A549 (cell line): ENCODE measurements at regions not wholly inside any gene's neighbourhood (a gene's known extent, or its start where the extent isn't known, plus 50 kb on each side); places are given as distances from the start of the nearest gene placed in this dataset.

Experiments
- CTCF ChIP-seq: fragments of >200 bp; sonication (Bioruptor Twin); formaldehyde crosslinking; IDR thresholded peaks from 3 replicates; pipeline ENCODE4 v1.5.1; 2016
- HDAC2 ChIP-seq: fragments of 200-600 bp; sonication (generic); IDR thresholded peaks from 2 replicates; pipeline ENCODE4 v1.6.1; 2016

GRCh38 chr10:54900584-54900983 is 99.6 kb upstream of the PCDH15 start:
- TF ChIP-seq CTCF: no peak
- TF ChIP-seq HDAC2: no peak
